Coronary artery (tissue), 2 donors: ENCODE measurements at regions not wholly inside any gene's neighbourhood (a gene's known extent, or its start where the extent isn't known, plus 50 kb on each side); places are given as distances from the start of the nearest gene placed in this dataset.

Experiments
- DNase-seq: peaks from one replicate; pipeline ENCODE4 v3.0.0-alpha.2; 2017; ENCODE audit warnings: low spot score
- H3K27ac ChIP-seq, 2 donors: fragments of 200-600 bp; sonication (generic); one replicate each; pipeline ENCODE4 v1.5.1; 2016 to 2019
- H3K4me3 ChIP-seq: fragments of 200-600 bp; sonication (generic); 2 replicates; pipeline ENCODE4 v1.5.1; 2016; ENCODE audit warnings: mild to moderate bottlenecking, moderate library complexity
- TF ChIP-seq, protein P1 (sequence below): fragments of 200-600 bp; sonication (generic); IDR thresholded peaks from one replicate; pipeline ENCODE4 v1.5.1; 2019; ENCODE audit warnings: antibody characterized with exemption

DNA sequence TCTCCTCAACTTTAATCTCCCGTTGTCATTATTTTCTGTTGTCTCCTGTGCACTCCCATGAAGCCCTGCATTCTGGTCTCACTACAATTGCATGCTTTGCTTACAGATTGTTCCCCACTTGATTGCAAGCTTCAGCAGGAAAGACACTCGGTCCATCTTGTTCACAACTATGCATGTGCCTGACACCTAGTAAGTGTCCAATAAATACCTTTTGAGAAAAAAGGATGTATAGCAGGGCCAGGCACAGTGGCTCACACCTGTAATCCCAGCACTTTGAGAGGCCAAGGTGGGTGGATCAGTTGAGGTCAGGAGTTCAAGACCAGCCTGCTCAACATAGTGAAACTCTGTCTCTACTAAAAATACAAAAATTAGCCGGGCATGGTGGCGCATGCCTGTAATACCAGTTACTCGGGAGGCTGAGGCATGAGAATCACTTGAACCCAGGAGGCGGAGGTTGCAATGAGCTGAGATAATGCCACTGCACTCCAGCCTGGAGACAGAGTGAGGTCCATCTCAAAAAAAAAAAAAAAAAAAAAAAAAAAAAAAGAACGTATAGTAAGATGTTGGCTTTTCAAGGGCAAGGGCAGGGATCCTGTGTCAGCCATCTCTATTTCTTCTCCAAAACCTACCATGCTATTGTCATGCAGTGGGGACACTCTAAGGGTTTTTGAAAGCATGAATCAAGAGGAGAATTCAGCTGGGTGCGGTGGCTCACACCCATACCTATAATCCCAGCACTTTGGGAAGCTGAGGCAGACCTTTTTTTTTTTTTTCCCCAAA, 338.3 kb downstream of the MYCN start:
- TF ChIP-seq, protein P1, sequence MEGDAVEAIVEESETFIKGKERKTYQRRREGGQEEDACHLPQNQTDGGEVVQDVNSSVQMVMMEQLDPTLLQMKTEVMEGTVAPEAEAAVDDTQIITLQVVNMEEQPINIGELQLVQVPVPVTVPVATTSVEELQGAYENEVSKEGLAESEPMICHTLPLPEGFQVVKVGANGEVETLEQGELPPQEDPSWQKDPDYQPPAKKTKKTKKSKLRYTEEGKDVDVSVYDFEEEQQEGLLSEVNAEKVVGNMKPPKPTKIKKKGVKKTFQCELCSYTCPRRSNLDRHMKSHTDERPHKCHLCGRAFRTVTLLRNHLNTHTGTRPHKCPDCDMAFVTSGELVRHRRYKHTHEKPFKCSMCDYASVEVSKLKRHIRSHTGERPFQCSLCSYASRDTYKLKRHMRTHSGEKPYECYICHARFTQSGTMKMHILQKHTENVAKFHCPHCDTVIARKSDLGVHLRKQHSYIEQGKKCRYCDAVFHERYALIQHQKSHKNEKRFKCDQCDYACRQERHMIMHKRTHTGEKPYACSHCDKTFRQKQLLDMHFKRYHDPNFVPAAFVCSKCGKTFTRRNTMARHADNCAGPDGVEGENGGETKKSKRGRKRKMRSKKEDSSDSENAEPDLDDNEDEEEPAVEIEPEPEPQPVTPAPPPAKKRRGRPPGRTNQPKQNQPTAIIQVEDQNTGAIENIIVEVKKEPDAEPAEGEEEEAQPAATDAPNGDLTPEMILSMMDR = no peak
- Histone ChIP-seq H3K27ac (no peak overlapping the region), H3K4me3 (no peak overlapping the region)
- no peak for DNase-seq

GRCh38 chr2:16277117-16277516, 336.8 kb downstream of the MYCN start:
- H3K27ac ChIP-seq = no peak overlapping the region
- no peak for DNase-seq
- TF ChIP-seq, protein P1 = no peak
- no peak overlapping the region for H3K4me3 ChIP-seq

DNA sequence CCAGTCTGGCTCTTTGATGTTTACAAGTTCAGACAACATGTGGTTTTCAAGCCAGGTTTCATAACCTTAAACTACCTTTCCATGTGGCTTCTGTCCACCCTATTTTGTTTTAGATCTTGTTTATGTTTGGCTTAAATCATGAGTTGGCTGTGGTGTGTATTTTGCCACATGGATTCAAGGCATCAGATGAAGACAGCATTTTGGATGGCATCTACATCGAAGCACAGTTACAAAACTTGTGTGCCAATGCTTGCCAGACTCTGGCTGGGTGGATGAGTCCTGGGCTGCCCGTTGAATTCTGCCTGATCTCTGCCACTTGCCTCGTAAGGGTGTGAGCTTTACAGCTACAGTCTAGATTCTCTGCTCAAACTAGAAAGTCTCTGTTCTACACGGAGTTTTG, 335.3 kb downstream of the MYCN start:
- DNase-seq = no peak
- TF ChIP-seq, protein P1 = no peak
- H3K4me3 ChIP-seq = no peak overlapping the region
- H3K27ac ChIP-seq = no peak overlapping the region

- Histone ChIP-seq H3K4me3 (no peak overlapping the region), H3K27ac (no peak overlapping the region)
- TF ChIP-seq, protein P1 = no peak
- no peak for DNase-seq
Observed at GRCh38 chr2:16275131-16275530, 334.8 kb downstream of the MYCN start.

- DNase-seq = no peak
- TF ChIP-seq, protein P1 = no peak
- Histone ChIP-seq H3K4me3 (no peak overlapping the region), H3K27ac (no peak overlapping the region)
Observed at GRCh38 chr2:16273111-16273510, 332.8 kb downstream of the MYCN start.

DNA sequence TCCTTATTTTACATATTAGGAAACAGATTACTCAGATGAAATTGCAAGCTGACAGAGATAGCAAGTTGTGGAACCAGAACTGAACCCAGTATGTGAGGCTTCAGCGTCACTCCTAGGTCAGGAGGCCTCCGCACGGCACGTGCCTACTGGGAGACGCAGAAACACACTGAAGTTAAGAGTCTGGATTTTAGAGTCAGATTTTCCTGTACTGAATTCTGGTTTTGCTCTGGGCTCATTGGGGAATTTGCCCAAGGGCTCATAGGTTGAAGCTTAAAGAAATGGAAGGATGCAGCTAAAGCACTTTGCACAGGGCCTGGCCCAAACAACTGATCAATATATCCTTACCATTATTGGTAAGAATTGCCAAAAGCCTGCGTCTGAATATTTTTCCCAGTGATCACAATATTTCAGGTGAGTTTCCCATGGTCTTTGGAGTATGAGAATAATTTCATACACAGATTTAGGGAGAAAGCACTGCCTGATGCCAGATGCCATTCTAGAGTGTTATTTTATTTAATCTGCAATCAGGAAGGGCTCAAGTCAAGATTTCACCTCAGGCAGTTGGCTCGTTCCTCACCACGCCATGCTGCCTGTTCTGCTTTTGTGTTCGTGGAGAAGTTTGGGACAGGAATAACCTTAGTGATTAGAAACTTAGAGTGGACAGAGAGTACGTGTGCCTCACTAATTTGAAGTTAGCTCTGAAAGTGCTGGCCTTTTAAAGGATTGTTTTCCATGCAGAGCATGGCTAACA, 331.9 kb downstream of the MYCN start:
- no peak for DNase-seq
- TF ChIP-seq, protein P1 = no peak
- Histone ChIP-seq H3K4me3 (no peak overlapping the region), H3K27ac (no peak overlapping the region)
